ENCODE measurements at regions not wholly inside any gene's neighbourhood (a gene's known extent, or its start where the extent isn't known, plus 50 kb on each side); places are given as distances from the start of the nearest gene placed in this dataset.

DNA sequence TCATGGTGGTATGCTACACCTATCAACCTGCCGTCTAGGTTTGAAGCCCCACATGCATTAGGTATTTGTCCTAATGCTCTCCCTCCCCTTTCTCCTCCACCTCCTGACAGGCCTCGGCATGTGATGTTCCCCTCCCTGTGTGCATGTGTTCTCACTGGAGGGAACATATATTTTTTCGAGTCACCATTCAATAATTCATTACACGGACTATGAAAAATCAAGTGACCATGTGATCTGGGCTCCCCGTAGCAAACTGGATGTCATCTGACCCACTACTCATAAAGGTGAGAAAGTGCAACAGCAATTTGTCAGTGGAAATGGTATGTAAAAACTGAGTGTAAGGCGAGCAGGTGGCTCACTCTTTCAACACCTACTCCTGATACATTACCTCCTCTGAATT, 224.3 kb upstream of the RASGRP1 start:
- TF ChIP-seq, protein P1, sequence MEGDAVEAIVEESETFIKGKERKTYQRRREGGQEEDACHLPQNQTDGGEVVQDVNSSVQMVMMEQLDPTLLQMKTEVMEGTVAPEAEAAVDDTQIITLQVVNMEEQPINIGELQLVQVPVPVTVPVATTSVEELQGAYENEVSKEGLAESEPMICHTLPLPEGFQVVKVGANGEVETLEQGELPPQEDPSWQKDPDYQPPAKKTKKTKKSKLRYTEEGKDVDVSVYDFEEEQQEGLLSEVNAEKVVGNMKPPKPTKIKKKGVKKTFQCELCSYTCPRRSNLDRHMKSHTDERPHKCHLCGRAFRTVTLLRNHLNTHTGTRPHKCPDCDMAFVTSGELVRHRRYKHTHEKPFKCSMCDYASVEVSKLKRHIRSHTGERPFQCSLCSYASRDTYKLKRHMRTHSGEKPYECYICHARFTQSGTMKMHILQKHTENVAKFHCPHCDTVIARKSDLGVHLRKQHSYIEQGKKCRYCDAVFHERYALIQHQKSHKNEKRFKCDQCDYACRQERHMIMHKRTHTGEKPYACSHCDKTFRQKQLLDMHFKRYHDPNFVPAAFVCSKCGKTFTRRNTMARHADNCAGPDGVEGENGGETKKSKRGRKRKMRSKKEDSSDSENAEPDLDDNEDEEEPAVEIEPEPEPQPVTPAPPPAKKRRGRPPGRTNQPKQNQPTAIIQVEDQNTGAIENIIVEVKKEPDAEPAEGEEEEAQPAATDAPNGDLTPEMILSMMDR (IDR thresholded peaks at IDR 0.05; ENCODE audit: insufficient read depth, low read length, poor library complexity, severe bottlenecking): no peak
- TF ChIP-seq EZH2phosphoT487 (conservative IDR thresholded peaks at IDR 0.05; ENCODE audit: low read length): no peak

Data from SU-DHL-6 (cell line).